HG02973 (cell line): ENCODE measurements at regions not wholly inside any gene's neighbourhood (a gene's known extent, or its start where the extent isn't known, plus 50 kb on each side); places are given as distances from the start of the nearest gene placed in this dataset.

Source experiments
- ATAC-seq: cut with Tn5 transposase; IDR thresholded peaks from one replicate; pipeline ENCODE4 v1.9.1; 2021; ENCODE audit warnings: moderate library complexity; ENCODE audit not compliant: unreplicated experiment

- ATAC-seq, result no peak
These were observed 400.7 kb downstream of the NUAK1 start for GRCh38 chr12:105738051-105738450.

GRCh38 chr12:105740369-105740768, 398.4 kb downstream of the NUAK1 start:
- ATAC-seq, result no peak

DNA sequence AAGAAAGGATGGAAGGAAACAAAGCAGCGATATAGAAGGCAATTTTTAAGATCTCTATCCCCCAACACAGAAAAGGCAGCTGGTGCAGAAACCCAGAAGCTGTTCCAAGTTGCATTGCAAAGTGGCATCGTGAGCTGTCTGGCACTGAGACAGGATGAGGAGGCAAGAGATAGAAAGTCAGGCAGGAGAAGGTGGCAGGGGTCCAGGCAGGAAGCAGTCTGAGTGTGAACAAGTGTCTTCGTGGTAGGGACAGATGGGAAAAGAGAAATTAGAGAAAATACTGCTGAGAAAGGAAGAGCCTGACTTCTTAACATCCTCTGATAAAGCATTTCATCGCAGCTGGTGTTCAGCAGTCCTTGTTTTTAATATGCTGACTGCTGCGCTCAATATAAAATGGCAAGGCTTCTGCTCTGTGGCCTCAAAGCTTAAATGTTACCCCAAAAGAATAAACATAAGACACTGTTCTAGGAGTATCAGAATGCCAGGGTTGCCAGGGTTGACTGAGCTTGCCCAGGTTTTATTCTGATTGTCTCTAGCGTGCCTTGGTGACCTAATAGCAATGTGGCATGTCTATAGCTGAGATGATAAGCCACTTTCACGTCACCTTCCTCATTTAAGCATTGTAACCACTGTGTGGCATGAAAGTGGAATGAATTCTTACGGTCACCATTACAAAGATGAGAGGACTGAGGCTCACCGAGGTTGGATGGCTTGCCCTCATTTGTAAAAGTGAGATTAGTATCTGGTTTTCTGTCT, 397.6 kb downstream of the NUAK1 start:
- no peak for ATAC-seq

DNA sequence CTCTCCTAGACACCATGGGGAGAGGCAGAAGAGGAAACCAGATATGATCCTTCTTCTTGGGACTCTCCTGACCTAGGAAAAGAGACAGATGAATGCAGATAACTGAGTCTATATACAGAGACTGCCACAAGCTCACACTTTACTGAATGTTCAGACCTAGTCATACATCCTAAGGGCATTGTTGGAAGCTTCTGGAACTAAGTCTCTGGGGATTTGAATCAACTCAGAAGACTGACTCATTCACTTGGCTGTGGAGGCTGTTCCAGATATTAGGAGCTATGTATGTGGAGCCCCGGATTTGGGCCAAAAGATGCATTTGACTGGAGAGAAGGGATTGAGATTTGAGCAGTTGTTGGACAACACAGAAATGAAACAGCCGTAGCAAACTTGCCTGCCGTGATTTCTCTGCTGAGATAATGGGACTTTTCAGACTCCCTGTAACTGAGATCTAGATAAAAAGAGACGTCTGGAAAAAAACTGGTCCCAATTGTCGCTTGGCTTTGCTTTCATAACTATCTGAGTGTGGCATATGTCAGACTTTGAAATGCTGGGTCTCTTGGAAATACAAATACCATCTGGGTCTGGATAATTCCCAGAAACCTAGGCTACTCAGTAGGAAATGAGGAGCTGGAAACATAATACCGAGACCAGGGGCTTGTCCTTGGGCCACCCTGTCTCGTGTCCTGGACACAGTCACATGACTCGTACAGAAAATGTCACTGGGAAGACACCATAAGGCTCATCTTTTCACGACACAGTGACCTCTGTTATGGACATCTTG, 396.8 kb downstream of the NUAK1 start:
- no peak for ATAC-seq

GRCh38 chr12:105742567-105742874, 396.2 kb downstream of the NUAK1 start:
- ATAC-seq, result no peak

- ATAC-seq, result no peak
These were observed 394.2 kb downstream of the NUAK1 start for GRCh38 chr12:105744371-105745058.

- no peak for ATAC-seq
These were observed 392.9 kb downstream of the NUAK1 start for GRCh38 chr12:105745811-105746210.

- no peak for ATAC-seq
These were observed 389.8 kb downstream of the NUAK1 start for GRCh38 chr12:105748806-105749600.

- no peak for ATAC-seq
These were observed 388.7 kb downstream of the NUAK1 start for GRCh38 chr12:105750096-105750495.

DNA sequence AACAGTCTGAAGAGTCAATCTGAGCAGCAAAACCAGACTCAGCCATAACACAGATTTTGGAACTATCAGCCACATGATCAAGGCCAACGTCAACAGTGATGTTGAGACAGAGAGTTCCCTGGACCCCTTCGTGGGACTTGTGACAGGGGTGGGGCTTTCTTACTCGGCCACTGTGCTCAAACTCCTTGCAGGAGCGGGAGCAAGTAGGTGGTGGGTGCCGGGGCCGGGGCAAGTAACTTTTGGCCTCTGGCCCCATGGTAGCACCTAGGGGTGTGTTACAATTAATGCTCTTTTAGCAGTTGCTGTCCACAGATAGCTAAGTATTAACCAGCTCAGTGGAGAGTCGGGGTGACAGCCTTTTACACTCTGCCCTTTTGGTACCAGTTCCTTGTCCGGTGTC, 384.4 kb downstream of the NUAK1 start:
- ATAC-seq, result no peak

- ATAC-seq, result no peak
These were observed 381.8 kb downstream of the NUAK1 start for GRCh38 chr12:105756961-105757360.

DNA sequence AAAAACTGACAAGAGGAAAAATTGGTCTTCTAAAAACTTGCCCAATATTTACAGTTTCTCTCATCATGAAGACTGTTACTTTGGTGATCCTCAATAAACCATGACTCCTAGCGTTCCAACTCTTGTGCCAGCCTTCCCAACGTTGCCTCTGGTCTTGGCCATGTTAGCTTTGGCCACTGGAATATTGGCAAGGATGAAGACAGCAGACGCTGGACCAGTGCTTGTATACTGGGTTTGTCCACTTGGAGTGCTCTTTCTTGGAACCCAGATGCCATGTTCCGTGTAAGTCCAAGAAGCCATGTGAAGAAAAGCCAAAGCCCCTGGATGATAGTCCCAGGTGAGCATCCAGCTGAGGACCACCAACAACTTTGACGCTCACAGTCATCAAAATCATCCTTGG, 379.6 kb downstream of the NUAK1 start:
- no peak for ATAC-seq

DNA sequence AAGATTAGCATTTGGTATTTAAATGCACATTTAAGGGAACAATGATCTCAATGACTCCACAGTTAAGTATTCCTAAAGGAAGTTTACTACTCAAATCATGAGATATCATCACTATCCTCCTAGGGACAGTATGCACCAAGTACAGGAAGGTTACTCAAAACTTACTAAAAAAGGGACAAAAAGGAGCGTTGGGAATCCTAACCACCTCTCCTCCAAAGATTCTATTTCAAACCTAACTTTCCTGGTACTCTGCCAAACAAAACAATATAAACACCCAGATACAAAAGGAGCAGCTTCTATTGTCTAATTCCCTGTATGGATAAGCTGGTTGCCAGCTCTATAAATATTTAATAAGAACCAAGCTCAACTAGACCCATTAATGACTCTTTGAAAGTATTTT, 377.7 kb downstream of the NUAK1 start:
- no peak for ATAC-seq

DNA sequence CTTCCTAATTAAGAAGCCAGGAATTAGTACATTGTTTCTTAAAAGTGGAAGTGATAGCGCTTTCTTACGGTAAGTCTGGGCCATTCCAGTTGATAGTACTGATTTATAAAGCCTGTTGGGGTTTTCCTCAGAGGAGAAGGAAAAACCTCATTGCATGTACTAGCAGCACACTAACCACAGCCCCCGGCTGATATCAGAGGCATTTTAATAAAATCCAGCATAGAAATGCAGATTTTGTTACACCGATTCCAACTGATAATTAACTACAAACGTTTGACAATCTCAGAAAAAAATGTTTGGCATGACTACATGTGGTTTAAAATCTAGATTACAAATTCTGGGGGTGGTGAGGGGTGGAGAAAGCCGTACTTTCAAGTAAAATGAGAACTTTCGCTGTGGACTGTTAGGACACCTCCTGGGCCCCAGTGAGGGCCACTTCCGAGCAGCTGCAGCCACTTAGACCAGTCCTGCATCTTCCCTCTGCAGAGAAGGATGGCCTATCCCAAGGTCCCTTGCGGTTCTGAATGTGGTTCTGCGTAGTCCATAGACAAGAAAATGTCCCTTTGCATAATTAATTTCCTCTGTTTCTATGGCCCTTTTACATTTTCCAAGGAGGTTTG, 374.4 kb downstream of the NUAK1 start:
- no peak for ATAC-seq

GRCh38 chr12:105765053-105766014, 373.4 kb downstream of the NUAK1 start:
- ATAC-seq, result no peak

- ATAC-seq, result no peak
These were observed 372.7 kb downstream of the NUAK1 start for GRCh38 chr12:105766029-105766428.

GRCh38 chr12:105769486-105769885, 369.3 kb downstream of the NUAK1 start:
- ATAC-seq, result no peak

GRCh38 chr12:105773471-105773870, 365.3 kb downstream of the NUAK1 start:
- ATAC-seq, result no peak

DNA sequence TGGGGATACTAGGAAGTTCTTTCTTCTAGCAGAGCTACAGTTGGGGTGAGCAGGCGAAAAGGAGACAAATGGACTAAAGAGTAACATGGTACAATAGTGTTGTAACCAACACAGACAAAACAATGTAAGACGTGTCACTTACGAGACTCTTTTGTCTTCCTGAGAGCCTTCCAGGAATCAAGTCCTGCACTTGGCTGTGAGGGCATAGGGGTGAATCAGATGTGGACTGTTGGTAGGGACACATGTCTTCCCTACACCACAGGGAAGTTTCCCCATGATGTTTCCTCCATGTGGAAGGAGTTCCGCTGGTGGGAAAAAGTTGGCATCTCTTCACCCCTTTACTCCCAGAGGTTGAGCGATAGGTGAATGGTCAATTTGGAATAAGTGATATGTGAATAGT, 364.7 kb downstream of the NUAK1 start:
- no peak for ATAC-seq

DNA sequence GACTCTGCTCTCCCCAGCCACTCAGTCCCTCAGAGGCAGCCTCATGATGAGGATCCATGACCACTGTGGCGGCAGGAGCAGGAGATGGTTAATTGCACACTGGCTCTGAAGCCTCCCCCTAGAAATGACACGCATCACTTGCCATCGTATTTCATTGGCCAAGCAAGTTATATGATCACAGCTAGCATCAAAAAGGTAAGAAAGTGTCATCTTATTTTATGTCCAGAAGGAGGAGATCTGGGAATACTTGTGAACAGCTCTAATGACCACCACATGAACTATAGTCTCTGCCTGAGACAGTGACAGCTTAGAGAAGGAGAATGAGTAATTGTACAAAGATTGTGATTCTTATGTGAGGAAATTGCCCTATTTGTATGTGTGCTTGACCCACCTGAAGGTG, 363.4 kb downstream of the NUAK1 start:
- no peak for ATAC-seq
